ENCODE measurements at regions not wholly inside any gene's neighbourhood (a gene's known extent, or its start where the extent isn't known, plus 50 kb on each side); places are given as distances from the start of the nearest gene placed in this dataset.

GRCh38 chr3:19030522-19030839 lies 117.8 kb upstream of the KCNH8 start:
- TF ChIP-seq, protein P1, sequence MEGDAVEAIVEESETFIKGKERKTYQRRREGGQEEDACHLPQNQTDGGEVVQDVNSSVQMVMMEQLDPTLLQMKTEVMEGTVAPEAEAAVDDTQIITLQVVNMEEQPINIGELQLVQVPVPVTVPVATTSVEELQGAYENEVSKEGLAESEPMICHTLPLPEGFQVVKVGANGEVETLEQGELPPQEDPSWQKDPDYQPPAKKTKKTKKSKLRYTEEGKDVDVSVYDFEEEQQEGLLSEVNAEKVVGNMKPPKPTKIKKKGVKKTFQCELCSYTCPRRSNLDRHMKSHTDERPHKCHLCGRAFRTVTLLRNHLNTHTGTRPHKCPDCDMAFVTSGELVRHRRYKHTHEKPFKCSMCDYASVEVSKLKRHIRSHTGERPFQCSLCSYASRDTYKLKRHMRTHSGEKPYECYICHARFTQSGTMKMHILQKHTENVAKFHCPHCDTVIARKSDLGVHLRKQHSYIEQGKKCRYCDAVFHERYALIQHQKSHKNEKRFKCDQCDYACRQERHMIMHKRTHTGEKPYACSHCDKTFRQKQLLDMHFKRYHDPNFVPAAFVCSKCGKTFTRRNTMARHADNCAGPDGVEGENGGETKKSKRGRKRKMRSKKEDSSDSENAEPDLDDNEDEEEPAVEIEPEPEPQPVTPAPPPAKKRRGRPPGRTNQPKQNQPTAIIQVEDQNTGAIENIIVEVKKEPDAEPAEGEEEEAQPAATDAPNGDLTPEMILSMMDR (IDR thresholded peaks at IDR 0.05; ENCODE audit: low read depth, low read length, missing input control): no peak
- TF ChIP-seq RAD21 (IDR thresholded peaks at IDR 0.05): no peak
- TF ChIP-seq, protein P2, sequence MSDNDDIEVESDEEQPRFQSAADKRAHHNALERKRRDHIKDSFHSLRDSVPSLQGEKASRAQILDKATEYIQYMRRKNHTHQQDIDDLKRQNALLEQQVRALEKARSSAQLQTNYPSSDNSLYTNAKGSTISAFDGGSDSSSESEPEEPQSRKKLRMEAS (IDR thresholded peaks at IDR 0.05): no peak

Data from liver (tissue), 3 donors.